Fibroblast of skin of scalp (primary cell): ENCODE measurements at regions not wholly inside any gene's neighbourhood (a gene's known extent, or its start where the extent isn't known, plus 50 kb on each side); places are given as distances from the start of the nearest gene placed in this dataset.

Source experiments
- DNase-seq: peaks from one replicate; pipeline ENCODE4 v3.0.0-alpha.2; 2013

DNA sequence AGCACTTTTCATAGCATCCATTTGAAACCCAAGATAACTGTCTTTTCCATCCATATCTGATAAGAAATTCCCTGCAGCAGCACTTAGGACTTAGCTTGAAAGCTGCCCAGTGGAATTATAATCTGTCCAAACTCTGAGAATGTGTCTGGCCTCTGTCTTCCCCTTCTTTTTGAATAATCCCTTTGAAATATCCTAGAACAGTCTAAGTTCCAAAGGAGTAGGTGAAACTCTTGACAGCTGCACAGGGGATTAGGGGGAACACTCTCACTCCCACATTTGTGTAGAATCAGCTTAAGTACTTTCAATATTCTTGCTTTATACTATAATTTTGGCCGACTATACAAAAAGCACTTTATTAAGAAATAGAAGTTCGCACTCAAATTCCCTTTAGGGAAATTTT lies 157.7 kb downstream of the PAPSS1 start:
- no peak for DNase-seq

DNA sequence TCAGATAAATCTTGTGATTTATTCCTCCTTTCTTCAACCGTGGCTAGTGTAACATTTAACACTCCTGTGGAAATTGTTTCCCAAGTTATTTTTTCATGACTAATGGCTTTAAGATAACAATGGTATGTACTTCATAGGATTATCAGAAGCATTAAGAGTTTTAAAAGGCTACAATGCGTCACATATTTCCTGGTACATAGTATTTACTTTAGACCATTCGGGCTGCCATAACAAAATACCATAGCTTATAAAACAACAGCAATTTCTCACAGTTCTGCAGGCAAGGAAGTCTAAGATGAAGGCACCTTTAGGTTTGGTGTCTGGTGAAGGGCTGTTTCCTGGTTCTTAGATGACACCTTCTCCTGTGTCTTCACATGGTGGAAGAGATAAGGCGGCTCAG lies 158.6 kb downstream of the PAPSS1 start:
- peak; percentile 69 for DNase-seq

DNA sequence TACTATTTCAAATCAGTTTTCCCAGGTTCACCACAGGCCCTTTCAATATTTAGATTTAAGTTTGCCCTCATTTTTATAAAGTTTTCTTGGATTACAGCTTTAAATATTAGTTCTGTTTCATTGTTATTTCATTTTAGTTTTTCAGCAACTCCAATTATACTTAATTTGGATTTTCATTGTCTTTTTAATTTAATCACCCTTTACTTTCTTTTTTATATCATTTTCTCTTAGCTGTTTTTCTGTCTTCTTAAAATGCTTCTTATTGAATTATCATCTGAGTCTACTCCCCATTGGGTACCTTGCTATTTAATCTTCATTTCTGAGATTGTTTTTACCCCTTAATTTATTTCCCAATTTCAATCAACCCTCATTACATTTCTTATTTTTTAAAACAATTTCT lies 160.4 kb downstream of the PAPSS1 start:
- DNase-seq: no peak

DNA sequence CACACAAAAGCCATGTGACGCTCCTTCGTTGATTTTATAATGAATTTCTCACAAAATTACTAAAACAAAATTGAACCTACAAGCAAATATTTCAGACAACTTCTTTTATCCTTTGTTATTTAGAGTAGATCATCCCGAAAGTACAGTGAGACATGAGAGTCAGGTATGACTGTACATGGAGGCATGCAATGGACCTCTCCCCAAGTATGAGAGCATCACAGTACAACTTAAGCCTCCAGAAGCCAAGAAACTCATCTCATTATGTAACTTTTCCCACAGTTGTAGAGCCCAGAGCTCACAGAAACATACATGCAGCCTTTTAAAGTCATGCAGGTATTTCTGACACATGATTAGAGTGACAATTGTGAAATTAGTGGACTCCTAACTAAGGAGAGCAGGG lies 167.7 kb downstream of the PAPSS1 start:
- no peak for DNase-seq

DNA sequence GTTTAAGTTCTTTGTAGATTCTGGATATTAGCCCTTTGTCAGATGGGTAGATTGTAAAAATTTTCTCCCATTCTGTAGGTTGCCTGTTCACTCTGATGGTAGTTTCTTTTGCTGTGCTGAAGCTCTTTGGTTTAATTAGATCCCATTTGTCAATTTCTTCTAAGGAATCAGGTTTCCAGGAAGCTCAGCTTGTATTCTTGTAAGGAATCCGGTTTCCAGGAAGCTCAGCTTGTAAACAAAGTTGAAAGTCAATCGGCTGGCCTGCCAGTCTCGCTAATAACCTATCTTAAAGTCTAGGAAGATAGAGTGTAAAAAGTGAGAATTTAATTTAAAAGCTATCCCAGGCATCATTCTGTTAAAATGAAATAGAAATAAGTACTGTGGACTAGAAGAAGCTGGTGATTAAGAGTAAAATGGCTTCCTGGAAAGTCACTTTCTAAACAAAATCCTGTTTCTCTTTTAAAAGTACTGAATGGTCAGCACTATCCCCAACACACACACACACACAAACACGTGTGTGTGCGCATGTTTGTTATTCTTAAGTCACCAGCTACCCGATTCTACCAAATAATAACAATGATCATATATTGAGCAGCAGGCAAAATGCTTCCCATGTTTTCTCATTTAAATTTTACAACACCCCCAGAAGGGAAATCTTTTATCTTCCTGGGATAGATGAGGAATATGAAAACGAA lies 171.7 kb downstream of the PAPSS1 start:
- peak; percentile 7 for DNase-seq

DNA sequence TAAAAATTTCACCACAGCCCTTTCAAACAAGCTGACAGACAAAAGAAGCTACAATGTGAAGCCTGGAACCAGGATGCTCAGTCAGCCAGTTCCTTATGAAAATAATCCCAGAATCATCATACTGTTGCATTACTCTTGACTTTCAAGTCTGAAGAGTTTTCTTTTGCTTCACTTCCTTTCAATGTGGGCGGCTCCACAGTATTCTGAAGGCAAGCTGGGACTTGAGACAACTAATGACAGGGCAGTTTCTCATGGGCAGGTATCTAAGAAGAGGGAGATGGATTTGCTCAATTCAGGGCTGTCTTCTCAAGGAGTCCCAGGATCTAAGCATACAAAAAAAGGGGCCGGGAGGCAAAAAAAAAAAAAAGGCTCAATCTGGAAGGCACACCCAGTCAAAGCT lies 173.4 kb downstream of the PAPSS1 start:
- DNase-seq: no peak

DNA sequence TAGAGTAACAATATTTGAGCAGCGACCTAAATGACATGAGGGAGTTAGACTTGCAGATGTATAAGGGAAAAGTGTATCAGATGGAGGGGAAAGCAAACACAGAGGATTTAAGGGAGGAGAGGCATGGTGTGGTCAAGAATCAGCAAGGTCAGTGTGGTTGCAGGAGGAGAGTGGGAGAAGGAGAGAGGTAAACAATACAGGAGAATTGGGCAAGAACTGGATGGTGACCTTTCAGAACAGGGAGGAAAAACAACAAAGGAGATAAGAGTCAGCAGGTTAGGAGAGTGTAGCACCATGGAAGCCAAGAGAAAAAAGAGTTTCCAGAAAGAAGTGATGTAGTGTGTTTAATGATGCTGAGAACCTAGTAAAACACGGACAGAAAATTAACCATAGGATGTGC lies 178.5 kb downstream of the PAPSS1 start:
- no peak for DNase-seq

DNA sequence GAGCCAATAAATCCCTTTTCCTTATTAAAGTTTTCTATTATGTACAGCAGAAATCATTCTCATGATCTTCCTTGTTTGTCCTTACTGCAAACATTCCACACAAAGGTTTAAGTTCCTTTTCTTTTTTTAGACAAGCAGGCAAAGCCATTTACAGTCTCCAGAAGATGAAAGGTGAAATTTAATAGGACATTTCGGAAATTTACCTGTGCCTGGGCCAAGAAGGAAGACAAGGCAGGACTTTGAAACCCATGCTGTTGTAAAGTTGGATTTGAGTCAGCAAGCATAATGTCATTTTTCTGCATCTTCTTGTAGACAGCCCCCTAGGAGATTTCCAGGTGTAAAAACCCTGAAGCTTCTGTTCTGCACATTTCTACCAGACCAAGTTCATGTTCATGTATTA lies 188.1 kb downstream of the PAPSS1 start:
- DNase-seq: no peak

DNA sequence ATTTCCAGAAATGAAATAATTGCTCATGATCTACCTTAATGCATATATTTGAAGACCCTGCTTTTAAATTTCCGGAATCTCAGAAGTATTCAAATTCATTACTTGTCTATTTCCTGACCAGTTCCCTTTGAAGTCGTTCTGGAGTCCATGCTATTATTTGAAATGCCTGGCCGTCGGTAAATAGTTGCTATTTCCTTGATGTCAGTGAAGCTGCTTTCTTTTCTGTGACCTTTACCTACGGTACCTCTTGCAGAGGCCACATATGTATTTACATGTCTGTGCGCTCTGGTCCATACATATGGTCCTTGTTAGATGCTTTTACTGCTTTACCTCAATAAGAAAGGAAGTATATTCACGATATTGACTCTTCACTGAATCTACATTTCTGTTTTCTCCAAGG lies 199.7 kb downstream of the PAPSS1 start:
- DNase-seq: no peak

DNA sequence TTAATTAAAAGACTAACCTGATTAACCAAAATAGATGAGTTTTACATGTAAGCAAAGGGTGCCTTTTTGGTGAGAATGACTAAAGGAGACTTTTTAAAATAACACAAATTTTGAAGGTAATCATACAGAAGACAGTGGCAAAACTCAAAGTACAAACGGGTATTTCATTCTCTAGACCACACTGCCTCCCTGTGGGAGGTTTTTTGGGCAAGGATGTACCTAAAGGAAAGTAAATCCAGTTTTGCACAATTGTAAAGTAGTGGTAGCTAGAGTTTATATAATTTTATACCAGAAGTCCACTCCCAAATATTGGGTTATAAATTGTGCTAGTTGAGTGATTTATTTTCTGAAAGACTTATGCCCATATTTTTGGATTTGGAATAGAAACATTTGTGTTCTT lies 201.0 kb downstream of the PAPSS1 start:
- peak; percentile 55 for DNase-seq

DNA sequence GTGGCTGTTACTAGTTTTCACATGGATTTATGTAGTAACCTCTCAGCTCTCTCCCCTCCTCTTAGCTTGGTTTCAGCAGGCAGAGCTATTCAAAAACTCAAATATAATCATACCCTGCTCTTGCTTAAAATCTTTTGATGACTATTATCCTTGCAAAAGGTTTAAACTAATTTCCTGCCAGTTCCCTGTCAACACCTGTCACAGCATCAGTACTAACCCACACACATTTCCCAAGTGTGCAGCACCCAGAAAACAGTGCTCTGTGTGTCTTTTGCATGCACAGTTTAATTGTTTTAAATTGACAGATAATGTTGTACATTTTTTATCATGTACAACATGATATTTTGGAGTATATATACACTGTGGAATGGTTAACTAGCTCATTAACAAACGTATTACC lies 202.0 kb downstream of the PAPSS1 start:
- DNase-seq: no peak

DNA sequence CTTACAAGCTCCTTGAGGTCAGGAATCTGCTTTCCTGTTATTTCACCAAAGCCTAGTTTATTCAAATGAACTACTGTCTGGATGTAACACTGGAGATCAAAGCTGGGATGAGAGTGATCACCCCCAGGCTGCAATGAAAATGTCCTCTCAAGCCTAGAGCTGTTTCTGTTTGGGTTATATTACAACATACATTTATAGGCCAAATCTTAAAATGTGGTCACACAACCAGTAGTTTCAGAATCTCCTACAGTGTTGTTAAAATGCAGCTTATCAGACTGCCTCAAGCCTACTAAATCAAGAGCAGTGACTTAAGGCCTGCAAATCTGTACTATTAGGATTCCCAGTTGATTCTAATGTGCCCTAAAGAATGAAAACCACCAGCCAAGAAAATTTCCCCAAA lies 207.5 kb downstream of the PAPSS1 start:
- DNase-seq: no peak

DNA sequence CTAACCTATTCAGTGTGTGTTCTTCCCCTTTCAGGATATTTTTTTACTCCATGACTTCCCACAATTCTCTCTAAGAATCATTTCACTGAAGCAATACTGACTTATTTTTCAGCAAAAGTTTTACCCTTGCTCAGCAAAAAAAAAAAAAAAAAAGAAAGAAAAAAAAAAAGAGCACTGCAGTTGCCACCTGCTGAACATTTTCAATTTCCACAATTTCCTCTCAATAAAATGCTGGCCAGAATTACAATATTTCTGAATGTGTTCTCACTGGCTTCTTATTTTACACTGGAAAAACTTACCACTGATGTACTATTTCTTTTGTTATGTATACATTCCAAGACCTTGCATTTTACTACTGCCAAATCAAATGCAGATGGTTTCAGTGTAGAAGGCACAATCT lies 210.4 kb downstream of the PAPSS1 start:
- no peak for DNase-seq

DNA sequence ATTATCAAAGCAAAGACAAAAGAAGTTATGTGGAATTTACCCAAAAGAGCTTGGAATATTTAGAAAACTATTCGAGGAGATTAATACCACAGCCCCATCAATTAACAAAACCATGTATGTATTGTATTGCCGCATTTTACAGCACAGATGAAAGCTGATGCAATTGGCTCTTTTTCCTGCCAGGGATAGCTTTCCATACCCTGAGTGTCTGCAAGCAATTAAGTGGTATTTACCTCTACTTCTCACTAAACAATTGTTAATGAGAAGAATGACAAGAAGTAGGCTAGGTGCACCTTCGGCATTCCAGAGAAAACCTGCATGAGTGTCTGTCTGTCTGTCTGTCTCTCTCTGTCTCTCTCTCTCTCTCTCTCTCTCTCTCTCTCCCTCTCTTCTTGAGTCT lies 219.5 kb downstream of the PAPSS1 start:
- no peak for DNase-seq

DNA sequence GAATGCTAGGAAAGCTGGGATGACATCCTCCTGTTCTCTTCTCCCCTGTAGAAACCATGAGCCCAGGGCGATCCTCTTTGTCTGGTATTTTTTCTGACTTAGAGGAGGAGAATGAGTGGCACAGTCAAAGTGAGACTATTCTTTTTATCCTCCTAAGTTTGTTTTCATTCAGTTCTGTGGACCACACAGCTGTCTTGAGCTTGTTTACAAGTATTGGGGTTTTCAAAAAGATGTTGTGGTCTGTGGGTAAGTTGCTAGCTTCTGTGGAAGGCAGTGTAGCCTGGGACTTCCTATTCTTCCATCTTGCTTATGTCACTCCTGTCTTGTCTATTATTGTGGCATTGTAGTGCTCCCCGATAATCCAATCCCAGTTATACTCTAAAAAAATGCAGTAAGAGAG lies 223.0 kb downstream of the PAPSS1 start:
- no peak for DNase-seq

DNA sequence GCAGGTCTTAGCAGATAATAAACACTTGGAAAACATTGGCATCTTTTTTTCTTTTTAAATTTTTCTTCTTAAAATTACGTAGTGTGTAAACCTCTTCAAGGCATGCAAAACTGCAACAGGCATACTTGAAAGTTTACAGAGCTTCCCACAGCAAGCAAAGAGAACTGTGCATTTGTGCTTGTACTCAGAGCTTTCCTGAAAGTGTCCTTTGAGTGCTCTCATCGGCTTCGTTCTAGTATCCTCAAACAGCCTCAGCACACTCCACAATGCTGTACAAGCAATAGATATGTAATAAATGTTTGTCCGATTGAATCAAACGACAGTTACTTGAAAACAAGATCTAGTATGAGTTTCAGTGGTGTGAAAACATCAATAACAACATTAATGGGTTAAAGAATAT lies 227.5 kb downstream of the PAPSS1 start:
- no peak for DNase-seq

DNA sequence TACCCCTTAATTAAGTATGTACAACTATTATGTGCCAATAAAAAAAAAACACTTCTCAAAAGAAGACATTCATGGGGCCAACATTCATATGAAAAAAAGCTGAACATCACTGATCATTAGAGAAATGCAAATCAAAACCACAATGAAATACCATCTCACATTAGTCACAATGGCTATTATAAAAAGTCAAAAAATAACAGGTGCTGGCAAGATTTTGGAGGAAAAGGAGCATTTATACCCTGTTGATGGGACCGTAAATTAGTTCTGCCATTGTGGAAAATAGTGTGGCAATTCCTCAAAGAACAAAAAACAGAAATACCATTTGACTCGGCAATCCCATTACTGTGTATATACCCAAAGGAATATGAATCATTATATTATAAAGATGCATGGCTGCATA lies 229.9 kb downstream of the PAPSS1 start:
- DNase-seq: no peak

DNA sequence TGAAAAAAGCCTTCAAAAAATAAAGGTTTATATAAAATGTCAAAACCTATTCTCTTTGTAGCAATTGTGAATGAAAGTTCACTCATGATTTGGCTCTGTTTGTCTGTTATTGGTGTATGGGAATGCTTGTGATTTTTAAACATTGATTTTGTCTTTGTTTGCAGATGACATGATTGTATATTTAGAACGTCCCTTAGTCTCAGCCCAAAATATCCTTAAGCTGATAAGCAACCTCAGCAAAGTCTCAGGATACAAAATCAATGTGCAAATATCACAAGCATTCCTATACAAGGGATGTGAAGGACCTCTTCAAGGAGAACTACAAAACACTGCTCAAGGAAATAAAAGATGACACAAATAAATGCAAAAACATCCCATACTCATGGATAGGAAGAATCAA lies 236.4 kb downstream of the PAPSS1 start:
- DNase-seq: peak; percentile 4

DNA sequence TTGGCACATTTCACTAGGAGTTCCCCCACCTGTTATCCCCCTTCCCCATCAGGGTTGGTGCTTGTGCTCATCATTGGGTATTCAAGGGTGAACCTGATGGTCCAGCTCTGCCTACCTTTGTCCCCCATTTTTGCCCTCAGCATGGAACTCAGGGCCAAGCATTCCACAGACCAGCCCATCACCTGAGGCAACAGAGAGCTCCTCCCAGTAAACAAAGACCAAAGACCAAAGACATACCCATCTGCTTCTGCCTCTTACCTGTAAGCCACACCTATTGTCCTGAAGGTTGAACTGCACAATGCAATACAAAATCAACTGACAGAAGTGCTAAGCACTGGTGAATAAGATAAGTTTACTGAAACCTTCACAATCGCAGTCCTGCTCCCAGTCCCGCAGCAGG lies 237.5 kb downstream of the PAPSS1 start:
- DNase-seq: no peak

DNA sequence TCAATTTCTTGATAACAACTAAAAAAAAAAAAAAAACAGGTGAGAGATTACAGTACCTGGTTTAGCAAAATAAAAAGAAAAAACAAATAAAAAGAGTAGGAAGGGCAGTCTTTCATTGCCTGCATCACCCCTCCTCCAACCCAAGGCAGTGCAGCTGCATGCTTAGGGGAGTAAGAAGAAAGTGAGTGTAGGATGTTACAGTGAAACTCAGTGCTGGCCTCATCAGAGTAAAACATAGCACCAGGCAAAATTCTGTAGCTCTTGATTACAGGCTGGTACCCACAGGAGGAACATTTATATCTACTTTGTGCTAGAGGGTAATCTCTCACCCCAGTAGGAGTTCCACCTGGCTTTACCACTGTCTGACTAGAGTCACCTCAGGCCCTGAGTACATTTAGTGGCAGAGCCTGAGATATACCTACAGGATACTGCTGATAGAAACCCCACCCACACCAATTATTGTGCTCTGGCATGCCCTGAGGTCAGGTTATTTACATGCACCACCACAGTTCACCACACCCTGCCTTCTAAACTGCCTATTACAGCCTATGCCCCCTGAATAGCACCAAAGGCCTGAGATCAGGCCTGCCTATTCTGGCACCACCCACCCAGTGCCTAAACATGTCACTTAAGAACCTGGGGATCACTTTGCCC lies 241.6 kb downstream of the PAPSS1 start:
- no peak for DNase-seq

DNA sequence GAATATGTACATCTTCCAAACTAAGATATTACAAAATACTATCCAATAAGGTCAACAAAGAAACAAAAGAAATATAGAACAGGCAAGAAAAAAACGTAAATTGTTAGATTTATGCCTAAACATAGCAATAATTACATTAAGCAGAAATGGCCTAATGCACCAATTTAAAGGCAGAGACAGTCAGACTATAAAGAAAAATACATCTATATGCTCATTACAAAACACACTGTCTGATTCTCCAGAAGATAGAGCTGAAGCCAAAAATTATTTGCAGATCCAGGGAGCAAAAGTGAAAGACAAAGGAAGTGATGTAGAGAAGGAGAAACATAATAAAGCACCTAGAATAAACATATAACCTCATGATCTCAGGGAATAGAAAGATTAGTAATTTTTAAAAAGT lies 246.9 kb downstream of the PAPSS1 start:
- DNase-seq: no peak

DNA sequence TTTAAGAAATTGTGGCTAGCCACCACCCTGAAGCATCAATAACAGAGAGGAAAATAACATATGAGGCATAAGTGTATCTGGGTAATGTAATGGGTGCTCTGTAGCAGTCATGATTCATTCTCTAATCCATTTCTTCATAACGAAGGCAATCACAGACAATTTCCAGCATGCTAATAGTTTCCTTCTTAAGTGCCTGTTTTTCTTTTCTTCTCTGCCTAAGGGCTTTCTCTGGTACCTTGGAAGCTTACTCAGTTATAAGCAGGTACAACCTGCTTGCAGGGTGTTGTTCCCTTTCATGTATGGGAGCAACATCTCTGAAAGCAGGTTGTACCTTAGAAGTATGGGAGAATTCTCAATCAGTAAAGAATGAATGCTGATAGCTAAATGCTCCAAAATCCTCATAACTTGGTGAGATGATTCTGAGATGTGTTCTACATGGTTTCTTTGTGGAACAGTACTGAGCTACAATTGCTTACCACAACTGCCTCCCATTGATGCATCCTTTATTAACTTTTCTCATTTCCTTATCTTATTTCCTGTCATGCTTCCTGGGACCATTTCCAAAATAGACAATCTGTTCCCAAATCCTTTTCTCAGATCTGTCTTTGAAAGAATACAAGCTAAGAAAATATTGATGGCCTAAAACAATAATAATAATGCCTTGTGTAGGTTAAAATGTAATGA lies 247.6 kb downstream of the PAPSS1 start:
- no peak for DNase-seq

DNA sequence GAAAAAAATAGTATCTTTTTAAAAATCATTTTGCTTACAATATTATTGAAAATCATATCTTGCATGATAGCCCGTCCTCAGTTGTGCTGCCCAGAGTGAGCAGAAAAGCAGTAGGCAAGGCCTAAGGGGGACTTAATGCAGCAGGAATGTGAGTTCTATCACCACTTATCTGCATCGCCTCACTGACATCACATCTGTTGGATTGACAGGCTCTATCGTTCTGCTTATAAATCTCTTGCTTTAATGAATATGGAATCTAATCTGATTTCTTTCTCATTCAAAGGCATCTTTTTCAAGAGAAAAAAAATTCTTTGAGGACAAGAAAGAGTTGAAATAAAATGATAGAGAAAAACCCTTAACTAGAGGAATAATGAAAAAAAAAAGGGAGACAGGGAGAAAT lies 249.9 kb downstream of the PAPSS1 start:
- no peak for DNase-seq

DNA sequence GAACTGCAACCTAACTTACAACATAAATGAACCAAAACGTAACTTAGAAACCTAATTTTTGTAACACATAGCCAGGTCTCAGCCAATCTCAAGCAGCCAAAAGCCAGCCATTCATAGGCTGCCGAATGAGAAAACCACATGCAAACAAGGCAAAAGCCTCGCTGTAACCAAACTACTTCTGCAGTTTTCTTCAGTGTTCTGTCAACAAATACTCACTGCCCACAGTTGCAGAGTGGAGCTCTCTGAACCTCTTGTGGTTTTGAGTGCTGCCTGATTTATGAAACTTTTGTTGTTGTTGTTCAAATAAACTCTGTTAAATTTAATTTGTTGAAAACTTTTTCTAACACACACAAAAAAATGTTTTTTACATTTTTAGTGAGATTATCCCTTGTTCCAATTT lies 251.2 kb downstream of the PAPSS1 start:
- no peak for DNase-seq
